H1 (cell line): ENCODE measurements at regions not wholly inside any gene's neighbourhood (a gene's known extent, or its start where the extent isn't known, plus 50 kb on each side); places are given as distances from the start of the nearest gene placed in this dataset.

Experiments used
- CTCF ChIA-PET: fragments of 300-600 bp; sonication (Branson Sonifier 250); formaldehyde crosslinking; loops from one replicate; lab custom pipeline; 2021; ENCODE audit not compliant: partially characterized antibody; lab: Charles Lee
- POLR2A ChIA-PET: fragments of 300-600 bp; sonication (Branson Sonifier 250); formaldehyde crosslinking; loops from one replicate; lab custom pipeline; 2021; ENCODE audit warnings: inconsistent platforms; ENCODE audit not compliant: partially characterized antibody; lab: Charles Lee
- DNase-seq, 2 experiments: peaks; one replicate each; pipeline versions ENCODE4 v3.0.0 to v3.0.0-alpha.2; 2010 to 2022; ENCODE audit warnings: low spot score in 2 of 2, low read depth in 1 of 2, mixed read lengths in 1 of 2
- FAIRE-seq: peaks from 2 replicates; lab custom pipeline; 2011; peaks lifted over from hg19 to GRCh38; lab: Jason Lieb, UNC
- H2AFZ ChIP-seq: 2 replicates; pipeline ENCODE4 v1.8.1; 2012; ENCODE audit warnings: low read length, inconsistent platforms
- H2AK5ac ChIP-seq: 2 replicates; pipeline ENCODE4 v1.6.1; 2013; ENCODE audit warnings: low read depth, low read length
- H2BK120ac ChIP-seq: replicated peaks from 2 replicates; pipeline ENCODE3; 2013; ENCODE audit warnings: low read depth, low read length, inconsistent platforms
- H2BK12ac ChIP-seq: 2 replicates; pipeline ENCODE4 v1.6.1; 2013; ENCODE audit warnings: low read depth, low read length
- H2BK15ac ChIP-seq: 2 replicates; pipeline ENCODE4 v1.6.1; 2013; ENCODE audit warnings: low read length
- H2BK20ac ChIP-seq: 2 replicates; pipeline ENCODE4 v1.6.1; 2013; ENCODE audit warnings: low read length
- H2BK5ac ChIP-seq: 2 replicates; pipeline ENCODE4 v1.6.1; 2013; ENCODE audit warnings: low read depth, low read length
- H3K14ac ChIP-seq: 2 replicates; pipeline ENCODE4 v1.6.1; 2013; ENCODE audit warnings: inconsistent platforms; ENCODE audit not compliant: insufficient read length
- H3K18ac ChIP-seq: 2 replicates; pipeline ENCODE4 v1.6.1; 2013; ENCODE audit warnings: low read length; ENCODE audit errors: extremely low read depth
- H3K23ac ChIP-seq: 2 replicates; pipeline ENCODE4 v1.6.1; 2013; ENCODE audit warnings: inconsistent platforms; ENCODE audit not compliant: insufficient read length
- H3K23me2 ChIP-seq: 2 replicates; pipeline ENCODE4 v1.6.1; 2013; ENCODE audit warnings: low read depth, low read length
- H3K27ac ChIP-seq: 2 replicates; pipeline ENCODE4 v1.6.1; 2011; ENCODE audit warnings: low read depth, low read length, inconsistent platforms
- H3K27me3 ChIP-seq, 4 experiments: replicated peaks in 1 of 4; 1 replicate in 1 of 4; 2 replicates in 3 of 4; pipeline versions ENCODE4 v1.6.1 to v1.8.1; 2011 to 2013; ENCODE audit warnings: low read length in 3 of 4, mild to moderate bottlenecking in 3 of 4, inconsistent platforms in 2 of 4, mixed read lengths in 2 of 4, moderate library complexity in 1 of 4; ENCODE audit not compliant: control insufficient read depth in 3 of 4, insufficient read depth in 3 of 4; ENCODE audit errors: extremely low read depth in 1 of 4
- H3K36me3 ChIP-seq, 4 experiments: 2 replicates each; pipeline versions ENCODE4 v1.6.1 to v1.8.1; 2011 to 2013; ENCODE audit warnings: mild to moderate bottlenecking in 4 of 4, low read length in 3 of 4, moderate library complexity in 2 of 4, control low read depth in 1 of 4, inconsistent platforms in 1 of 4; ENCODE audit not compliant: insufficient read depth in 4 of 4, control insufficient read depth in 2 of 4
- H3K4ac ChIP-seq: replicated peaks from 2 replicates; pipeline ENCODE3; 2013; ENCODE audit warnings: low read length, low read depth, mixed read lengths, inconsistent platforms; ENCODE audit not compliant: insufficient read length
- H3K4me1 ChIP-seq, 4 experiments: replicated peaks in 1 of 4; 1 replicate in 1 of 4; 2 replicates in 3 of 4; pipeline versions ENCODE4 v1.6.1 to v1.8.1; 2011 to 2013; ENCODE audit warnings: low read length in 3 of 4, inconsistent platforms in 2 of 4, mixed read lengths in 1 of 4; ENCODE audit not compliant: insufficient read depth in 4 of 4, control insufficient read depth in 3 of 4
- H3K4me2 ChIP-seq, 2 experiments: 2 replicates each; pipeline versions ENCODE4 v1.6.1 to v1.8.1; 2011 to 2013; ENCODE audit warnings: low read depth in 2 of 2, low read length in 2 of 2, control low read depth in 1 of 2, inconsistent platforms in 1 of 2, mild to moderate bottlenecking in 1 of 2; ENCODE audit not compliant: insufficient read depth in 1 of 2
- H3K4me3 ChIP-seq, 4 experiments: fragments of 200-600, 300-600 bp in 1 of 4; sonication (generic), shearing (Covaris generic), sonication (Bioruptor Twin) in 1 of 4; 2 replicates each; pipeline versions ENCODE4 v1.5.1 to v1.8.1; 2011 to 2016; ENCODE audit warnings: low read length in 4 of 4, low read depth in 3 of 4, control low read depth in 2 of 4, inconsistent platforms in 2 of 4, mild to moderate bottlenecking in 2 of 4, mixed read lengths in 1 of 4, moderate library complexity in 1 of 4; ENCODE audit not compliant: insufficient read depth in 2 of 4; ENCODE audit errors: extremely low read depth in 1 of 4
- H3K56ac ChIP-seq: replicated peaks from 2 replicates; pipeline ENCODE3; 2013; ENCODE audit warnings: low read depth, mild to moderate bottlenecking, mixed read lengths, low read length, inconsistent platforms; ENCODE audit not compliant: insufficient read length
- H3K79me1 ChIP-seq: 2 replicates; pipeline ENCODE4 v1.6.1; 2013; ENCODE audit warnings: low read depth, low read length, control low read depth
- H3K79me2 ChIP-seq, 2 experiments: 2 replicates each; pipeline versions ENCODE4 v1.6.1 to v1.8.1; 2012 to 2013; ENCODE audit warnings: low read length in 2 of 2, mild to moderate bottlenecking in 2 of 2, inconsistent platforms in 1 of 2; ENCODE audit not compliant: insufficient read depth in 2 of 2, control insufficient read depth in 1 of 2
- H3K9ac ChIP-seq, 4 experiments: replicated peaks in 1 of 4; 1 replicate in 1 of 4; 2 replicates in 3 of 4; pipeline versions ENCODE4 v1.6.1 to v1.8.1; 2011 to 2013; ENCODE audit warnings: low read depth in 3 of 4, low read length in 3 of 4, control low read depth in 2 of 4, mild to moderate bottlenecking in 2 of 4, moderate library complexity in 2 of 4, inconsistent platforms in 1 of 4; ENCODE audit errors: extremely low read depth in 1 of 4
- H3K9me3 ChIP-seq, 2 experiments: 2 replicates each; pipeline versions ENCODE4 v1.6.1 to v1.8.1; 2012 to 2013; ENCODE audit warnings: mild to moderate bottlenecking in 2 of 2, moderate library complexity in 2 of 2, control low read depth in 1 of 2, inconsistent platforms in 1 of 2, low read depth in 1 of 2, low read length in 1 of 2, mixed read lengths in 1 of 2; ENCODE audit not compliant: insufficient read depth in 2 of 2
- H4K20me1 ChIP-seq, 2 experiments: replicated peaks in 1 of 2; 2 replicates each; pipeline versions ENCODE3 to v1.8.1; 2011 to 2013; ENCODE audit warnings: inconsistent platforms in 2 of 2, low read length in 2 of 2, mild to moderate bottlenecking in 1 of 2; ENCODE audit not compliant: insufficient read depth in 2 of 2, control insufficient read depth in 1 of 2
- H4K5ac ChIP-seq: 2 replicates; pipeline ENCODE4 v1.6.1; 2013; ENCODE audit warnings: low read length, low read depth, mixed read lengths, inconsistent platforms; ENCODE audit not compliant: insufficient read length
- H4K8ac ChIP-seq: 2 replicates; pipeline ENCODE4 v1.8.0; 2013; ENCODE audit warnings: mild to moderate bottlenecking, moderate library complexity, low read length, inconsistent platforms; ENCODE audit not compliant: insufficient read depth; ENCODE audit errors: extremely low read depth
- H4K91ac ChIP-seq: replicated peaks from 2 replicates; pipeline ENCODE3; 2013; ENCODE audit warnings: low read length, mixed read lengths, inconsistent platforms; ENCODE audit not compliant: insufficient read length
- BCL11A ChIP-seq, 2 experiments: IDR thresholded peaks; one replicate each; pipeline ENCODE4 v1.6.1; 2011; ENCODE audit warnings: low read depth in 2 of 2, low read length in 2 of 2, mild to moderate bottlenecking in 2 of 2
- BRCA1 ChIP-seq: IDR thresholded peaks from 2 replicates; pipeline ENCODE4 v1.6.1; 2012; ENCODE audit warnings: low read depth, low read length, improper control_type of control experiment
- CHD2 ChIP-seq: IDR thresholded peaks from 2 replicates; pipeline ENCODE4 v1.6.1; 2012; ENCODE audit warnings: low read length, improper control_type of control experiment
- CTCF ChIP-seq, 3 experiments: IDR thresholded peaks; 1 replicate in 2 of 3; 2 replicates in 1 of 3; pipeline versions ENCODE4 v1.5.1 to v1.6.1; 2011; ENCODE audit warnings: low read length in 3 of 3, mild to moderate bottlenecking in 3 of 3, inconsistent platforms in 2 of 3, low read depth in 1 of 3, moderate library complexity in 1 of 3; ENCODE audit not compliant: insufficient read depth in 1 of 3; ENCODE audit errors: control extremely low read depth in 1 of 3
- KDM1A ChIP-seq: fragments of 200-600, 300-600 bp; sonication (generic); IDR thresholded peaks from 2 replicates; pipeline ENCODE4 v1.7.1; 2016; ENCODE audit warnings: mild to moderate bottlenecking, low read length, borderline replicate concordance
- KDM5A ChIP-seq: fragments of 200-600 bp; IDR thresholded peaks from 2 replicates; pipeline ENCODE4 v1.7.1; 2012; ENCODE audit warnings: mild to moderate bottlenecking, low read length, inconsistent platforms, mixed read lengths
- MAFK ChIP-seq: IDR thresholded peaks from 2 replicates; pipeline ENCODE4 v1.6.1; 2012; ENCODE audit warnings: low read depth, mild to moderate bottlenecking, improper control_type of control experiment, low read length
- RNF2 ChIP-seq: fragments of 200-900, 300-1000 bp; sonication (generic); IDR thresholded peaks from 2 replicates; pipeline ENCODE4 v1.7.1; 2016; ENCODE audit warnings: borderline replicate concordance, low read depth, mild to moderate bottlenecking, antibody characterized with exemption, low read length; ENCODE audit not compliant: poor library complexity, severe bottlenecking; ENCODE audit errors: missing control alignments
- SAP30 ChIP-seq: fragments of 300-600 bp; sonication (generic); IDR thresholded peaks from 2 replicates; pipeline ENCODE4 v1.7.1; 2012; ENCODE audit warnings: low read length, moderate library complexity, mild to moderate bottlenecking, inconsistent platforms; ENCODE audit not compliant: insufficient read depth, insufficient replicate concordance
- SUZ12 ChIP-seq: fragments of 200-600 bp; sonication (generic); IDR thresholded peaks from 2 replicates; pipeline ENCODE4 v1.6.1; 2012; ENCODE audit warnings: mild to moderate bottlenecking, inconsistent platforms, low read length, moderate library complexity, mixed read lengths
- TCF12 ChIP-seq: IDR thresholded peaks from 2 replicates; pipeline ENCODE4 v1.6.1; 2011; ENCODE audit warnings: low read depth, mild to moderate bottlenecking, low read length
- YY1 ChIP-seq: IDR thresholded peaks from 2 replicates; pipeline ENCODE4 v1.6.1; 2011; ENCODE audit warnings: low read depth, mild to moderate bottlenecking, low read length
- WGBS, 2 experiments: shearing (Covaris generic) in 1 of 2; methylation state at CpG; one replicate each; pipeline versions ENCODE4 v1.1.6 to v1.1.7; 2013 to 2015; ENCODE audit warnings: low lambda C conversion rate in 2 of 2, mixed read lengths in 2 of 2, inconsistent platforms in 1 of 2, low coverage in 1 of 2, missing lambda C conversion rate in 1 of 2; ENCODE audit not compliant: insufficient replicate concordance in 2 of 2, insufficient coverage in 1 of 2, insufficient read length in 1 of 2; ENCODE audit errors: extremely low coverage in 1 of 2, missing lambda C conversion rate in 1 of 2; 5-methylcytosine and 5-hydroxymethylcytosine counted together

GRCh38 chr18:77700051-77700450, 450.4 kb downstream of the GALR1 start:
- no peak overlapping the region for H4K91ac ChIP-seq
- no peak overlapping the region for H3K4me2 ChIP-seq
- H3K23ac ChIP-seq, result no peak overlapping the region
- no peaks in the 10 kb centered on the region for H3K9me3 ChIP-seq
- ChIA-PET POLR2A (no interaction called here), CTCF (interaction anchor here (0.9 kb wide), 1 partner anchor 9 kb away, joined by 3 read pairs; no protein-coding TSS in a partner anchor)
- H3K36me3 ChIP-seq, result no peaks in the 10 kb centered on the region
- H2BK120ac ChIP-seq, result no peak overlapping the region
- H3K56ac ChIP-seq, result no peak overlapping the region
- no peak overlapping the region for H3K4me3 ChIP-seq
- H3K4ac ChIP-seq, result no peak overlapping the region
- no peaks in the 10 kb centered on the region for H3K23me2 ChIP-seq
- 86% methylated on average over 6 of the region's 6 CpGs; no CpG with 5 or more reads in 1 of the 2 experiments for WGBS, 2 experiments
- no peaks in the 10 kb centered on the region for H3K4me1 ChIP-seq
- no peak overlapping the region for H2AFZ ChIP-seq
- no peak overlapping the region for H3K18ac ChIP-seq
- no peak overlapping the region for H2BK5ac ChIP-seq
- H3K79me1 ChIP-seq, result no peaks in the 10 kb centered on the region
- no peak overlapping the region for H2BK12ac ChIP-seq
- TF ChIP-seq YY1 (no peak), MAFK (no peak), TCF12 (no peak), BRCA1 (no peak), CHD2 (no peak), KDM5A (no peak), BCL11A (IDR thresholded peaks at IDR 0.05; ENCODE audit: low read depth in 2 of 2, low read length in 2 of 2) (no peak), KDM1A (no peak), CTCF (IDR thresholded peaks at IDR 0.05; ENCODE audit: control extremely low read depth in 1 of 3, insufficient read depth in 1 of 3, low read depth in 1 of 3, low read length in 3 of 3) (no peak), RNF2 (no peak), SAP30 (no peak), SUZ12 (no peak)
- no peak overlapping the region for H4K5ac ChIP-seq
- FAIRE-seq, result no peak
- H2AK5ac ChIP-seq, result no peak overlapping the region
- no peak overlapping the region for H2BK20ac ChIP-seq
- H3K27ac ChIP-seq, result no peak overlapping the region
- H2BK15ac ChIP-seq, result no peak overlapping the region
- no peaks in the 10 kb centered on the region for H3K79me2 ChIP-seq
- no peak overlapping the region for H4K8ac ChIP-seq
- DNase-seq, result no peak
- H4K20me1 ChIP-seq, result no peaks in the 10 kb centered on the region
- no peaks in the 10 kb centered on the region for H3K27me3 ChIP-seq
- H3K14ac ChIP-seq, result no peak overlapping the region
- no peak overlapping the region for H3K9ac ChIP-seq
